GM18861 (cell line): ENCODE measurements at regions not wholly inside any gene's neighbourhood (a gene's known extent, or its start where the extent isn't known, plus 50 kb on each side); places are given as distances from the start of the nearest gene placed in this dataset.

Experiments
- ATAC-seq: cut with Tn5 transposase; IDR thresholded peaks from one replicate; pipeline ENCODE4 v1.9.1; 2021; ENCODE audit not compliant: unreplicated experiment

- no peak for ATAC-seq
Observed at GRCh38 chr3:174640932-174641331, 218.2 kb upstream of the NAALADL2 start.

- ATAC-seq, result no peak
Observed at GRCh38 chr3:174644287-174644686, 214.8 kb upstream of the NAALADL2 start.

- ATAC-seq, result no peak
Observed at GRCh38 chr3:174651951-174652350, 207.2 kb upstream of the NAALADL2 start.

GRCh38 chr3:174659511-174659910, 199.6 kb upstream of the NAALADL2 start:
- ATAC-seq, result no peak

GRCh38 chr3:174662653-174663052, 196.5 kb upstream of the NAALADL2 start:
- no peak for ATAC-seq

GRCh38 chr3:174667386-174667785, 191.7 kb upstream of the NAALADL2 start:
- ATAC-seq, result no peak

GRCh38 chr3:174675406-174675805, 183.7 kb upstream of the NAALADL2 start:
- no peak for ATAC-seq

GRCh38 chr3:174681784-174682183, 177.3 kb upstream of the NAALADL2 start:
- ATAC-seq, result no peak

GRCh38 chr3:174685796-174686195, 173.3 kb upstream of the NAALADL2 start:
- ATAC-seq, result no peak

GRCh38 chr3:174697310-174697709, 161.8 kb upstream of the NAALADL2 start:
- no peak for ATAC-seq

GRCh38 chr3:174700736-174701135, 158.4 kb upstream of the NAALADL2 start:
- ATAC-seq, result no peak

GRCh38 chr3:174710612-174711011, 148.5 kb upstream of the NAALADL2 start:
- no peak for ATAC-seq

- no peak for ATAC-seq
Observed at GRCh38 chr3:174715386-174715785, 143.7 kb upstream of the NAALADL2 start.

- ATAC-seq, result no peak
Observed at GRCh38 chr3:174716956-174717505, 142.1 kb upstream of the NAALADL2 start.

GRCh38 chr3:174720717-174721116, 138.4 kb upstream of the NAALADL2 start:
- no peak for ATAC-seq

GRCh38 chr3:174725303-174725702, 133.8 kb upstream of the NAALADL2 start:
- no peak for ATAC-seq

- ATAC-seq, result no peak
Observed at GRCh38 chr3:174737966-174738365, 121.2 kb upstream of the NAALADL2 start.

GRCh38 chr3:174749143-174749542, 110.0 kb upstream of the NAALADL2 start:
- ATAC-seq, result no peak

- ATAC-seq, result no peak
Observed at GRCh38 chr3:174755833-174756829, 103.0 kb upstream of the NAALADL2 start.

GRCh38 chr3:174758943-174759342, 100.2 kb upstream of the NAALADL2 start:
- no peak for ATAC-seq

GRCh38 chr3:174767406-174767805, 91.7 kb upstream of the NAALADL2 start:
- no peak for ATAC-seq

GRCh38 chr3:174767853-174768382, 91.2 kb upstream of the NAALADL2 start:
- ATAC-seq, result no peak
